HEK293 (cell line): ENCODE measurements at regions not wholly inside any gene's neighbourhood (a gene's known extent, or its start where the extent isn't known, plus 50 kb on each side); places are given as distances from the start of the nearest gene placed in this dataset.

ENCODE experiments used
- ATF2 ChIP-seq: fragments of 450-650 bp; formaldehyde crosslinking; IDR thresholded peaks from 2 replicates; pipeline ENCODE4 v1.5.1; 2016; ENCODE audit warnings: missing biosample characterization, missing genetic modification characterization, low read depth
- CTCF ChIP-seq: fragments of 450-650 bp; formaldehyde crosslinking; IDR thresholded peaks from 2 replicates; pipeline ENCODE4 v1.5.1; 2016; ENCODE audit warnings: missing biosample characterization, missing genetic modification characterization
- KLF10 ChIP-seq: fragments of 450-650 bp; IDR thresholded peaks from 2 replicates; pipeline ENCODE4 v1.5.1; 2018; ENCODE audit warnings: missing biosample characterization, mild to moderate bottlenecking, missing genetic modification characterization
- REST ChIP-seq: fragments of 450-650 bp; formaldehyde crosslinking; IDR thresholded peaks from 2 replicates; pipeline ENCODE4 v1.5.1; 2016; ENCODE audit warnings: missing biosample characterization, missing genetic modification characterization
- YY1 ChIP-seq: fragments of 450-650 bp; formaldehyde crosslinking; IDR thresholded peaks from 2 replicates; pipeline ENCODE4 v1.5.1; 2018; ENCODE audit warnings: missing biosample characterization, missing genetic modification characterization
- ZNF138 ChIP-seq: fragments of 450-650 bp; formaldehyde crosslinking; IDR thresholded peaks from 2 replicates; pipeline ENCODE4 v1.5.1; 2016; ENCODE audit warnings: missing biosample characterization, missing genetic modification characterization, borderline replicate concordance
- ZNF140 ChIP-seq: fragments of 450-650 bp; formaldehyde crosslinking; IDR thresholded peaks from 2 replicates; pipeline ENCODE4 v1.5.1; 2016; ENCODE audit warnings: missing biosample characterization, missing genetic modification characterization
- ZNF280D ChIP-seq: fragments of 450-650 bp; formaldehyde crosslinking; IDR thresholded peaks from 2 replicates; pipeline ENCODE4 v1.5.1; 2016; ENCODE audit warnings: missing biosample characterization, missing genetic modification characterization
- ZNF404 ChIP-seq: fragments of 450-650 bp; formaldehyde crosslinking; IDR thresholded peaks from 2 replicates; pipeline ENCODE4 v1.5.1; 2017; ENCODE audit warnings: missing biosample characterization, missing genetic modification characterization
- ZNF426 ChIP-seq: fragments of 450-650 bp; formaldehyde crosslinking; IDR thresholded peaks from 2 replicates; pipeline ENCODE4 v1.5.1; 2017; ENCODE audit warnings: missing biosample characterization, missing genetic modification characterization, mild to moderate bottlenecking, inconsistent platforms, moderate library complexity
- ZNF501 ChIP-seq: fragments of 450-650 bp; formaldehyde crosslinking; IDR thresholded peaks from 2 replicates; pipeline ENCODE4 v1.5.1; 2016; ENCODE audit warnings: missing biosample characterization, missing genetic modification characterization
- ZNF530 ChIP-seq: fragments of 450-650 bp; formaldehyde crosslinking; IDR thresholded peaks from 2 replicates; pipeline ENCODE4 v1.5.1; 2016; ENCODE audit warnings: low read depth, missing biosample characterization, missing genetic modification characterization
- ZNF629 ChIP-seq: fragments of 450-650 bp; formaldehyde crosslinking; IDR thresholded peaks from 2 replicates; pipeline ENCODE4 v1.5.1; 2017; ENCODE audit warnings: missing biosample characterization, missing genetic modification characterization
- ZSCAN18 ChIP-seq: fragments of 450-650 bp; formaldehyde crosslinking; IDR thresholded peaks from 2 replicates; pipeline ENCODE4 v1.5.1; 2016; ENCODE audit warnings: missing biosample characterization, missing genetic modification characterization

GRCh38 chr2:58553522-58553921 lies 312.4 kb upstream of the FANCL start:
- no peak for TF ChIP-seq ZNF138
- no peak for TF ChIP-seq ZNF629
- TF ChIP-seq ZNF530 (tag by site-specific recombination), result no peak
- no peak for TF ChIP-seq ZNF501 (tag by site-specific recombination)
- TF ChIP-seq ZNF404 (tag by site-specific recombination), result no peak
- TF ChIP-seq ZNF426 (tag by site-specific recombination), result no peak
- TF ChIP-seq ZNF280D (tag by site-specific recombination), result no peak
- TF ChIP-seq ATF2 (tag by site-specific recombination), result no peak
- TF ChIP-seq KLF10 (tag by site-specific recombination), result no peak
- TF ChIP-seq ZNF140 (tag by site-specific recombination), result no peak
- no peak for TF ChIP-seq YY1
- no peak for TF ChIP-seq ZSCAN18 (tag by site-specific recombination)
- no peak for TF ChIP-seq CTCF (tag by site-specific recombination)
- no peak for TF ChIP-seq REST (tag by site-specific recombination)
